HS-27A (cell line): ENCODE measurements at regions not wholly inside any gene's neighbourhood (a gene's known extent, or its start where the extent isn't known, plus 50 kb on each side); places are given as distances from the start of the nearest gene placed in this dataset.
A peak's percentile ranks its signal among the peaks of the same experiment; 100 is the strongest.

Source experiments
- DNase-seq: peaks from one replicate; pipeline ENCODE4 v3.0.0-alpha.2; 2012; ENCODE audit warnings: low read depth, missing footprints

DNA sequence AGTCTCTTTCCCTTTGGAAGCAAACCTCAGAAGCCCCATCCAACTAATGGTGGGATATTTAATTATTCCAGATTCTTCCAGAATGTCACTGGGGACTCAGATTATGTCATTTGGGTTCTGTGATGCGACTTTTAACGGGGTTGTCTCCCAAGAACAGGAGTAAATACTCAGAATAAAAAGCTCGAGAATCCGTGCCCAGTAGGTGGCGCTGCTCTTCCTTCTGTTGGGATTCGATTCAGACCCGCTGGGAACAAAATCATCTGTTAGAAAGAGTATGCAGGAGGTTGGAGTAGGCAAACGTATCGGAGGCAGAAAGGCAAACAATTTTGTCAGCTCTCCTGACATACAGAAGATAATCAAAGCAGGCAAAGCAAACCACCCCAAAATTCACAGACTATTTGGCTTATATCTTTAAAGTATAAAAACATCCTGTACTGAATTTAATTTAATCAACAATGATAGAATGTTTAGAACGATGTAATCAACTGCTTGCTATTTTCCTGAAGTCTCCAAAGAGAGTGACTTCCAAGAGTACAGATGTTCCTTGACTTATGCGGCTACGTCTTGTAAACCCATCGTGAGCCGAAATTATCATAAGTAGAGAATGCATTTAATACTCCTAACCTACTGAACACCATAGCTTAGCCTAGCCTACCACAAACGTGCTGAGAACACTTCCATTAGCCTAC, 169.8 kb upstream of the RAI14 start:
- DNase-seq = peak; percentile 76

DNA sequence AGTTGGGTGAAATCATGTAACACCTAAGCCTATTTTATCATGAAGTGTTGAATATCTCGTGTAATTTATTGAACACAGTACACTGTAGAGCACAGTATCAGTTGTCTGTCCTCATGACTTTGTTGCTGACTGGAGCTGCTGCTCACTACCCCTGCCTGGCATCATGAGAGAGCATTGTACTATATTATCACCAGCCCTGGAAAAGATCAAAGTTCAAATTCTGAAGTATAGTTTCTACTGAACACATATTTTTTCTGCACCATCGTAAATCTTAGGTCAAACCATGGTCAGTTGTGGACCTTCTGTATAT, 169.3 kb upstream of the RAI14 start:
- no peak for DNase-seq

DNA sequence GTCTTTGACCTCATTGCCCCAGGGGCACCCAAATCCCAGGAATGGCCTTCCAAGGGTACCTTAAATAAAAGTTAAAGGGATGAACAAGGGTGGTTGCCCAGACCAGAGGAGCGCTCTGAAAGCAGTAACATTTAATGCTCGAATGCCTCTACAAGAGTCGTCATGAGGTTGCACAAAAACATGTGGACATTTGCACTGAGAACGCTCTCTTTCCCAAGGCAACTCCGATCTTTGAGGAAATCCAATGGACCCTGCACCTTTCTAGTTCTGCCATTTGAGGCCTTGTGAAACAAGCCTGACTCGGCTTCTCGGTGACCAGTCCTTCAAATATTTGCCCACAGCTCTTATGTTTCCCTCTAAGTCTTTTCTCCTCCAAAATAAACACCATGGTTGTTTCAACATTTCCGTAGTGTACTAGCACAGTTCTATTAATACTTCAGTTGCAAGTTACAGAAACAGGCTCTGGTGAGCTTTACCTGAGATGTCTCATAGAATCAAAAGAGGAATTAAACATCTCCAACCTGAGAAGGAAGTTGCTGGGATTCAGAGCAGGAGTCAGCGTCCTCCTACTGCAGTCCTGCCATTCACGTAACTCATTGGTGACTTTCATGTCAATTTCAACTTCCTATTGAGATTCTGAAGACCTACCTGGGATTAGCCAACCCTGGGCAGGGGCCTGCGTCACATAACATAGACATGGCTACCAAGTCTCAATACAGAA, 168.8 kb upstream of the RAI14 start:
- DNase-seq = peak; percentile 53

DNA sequence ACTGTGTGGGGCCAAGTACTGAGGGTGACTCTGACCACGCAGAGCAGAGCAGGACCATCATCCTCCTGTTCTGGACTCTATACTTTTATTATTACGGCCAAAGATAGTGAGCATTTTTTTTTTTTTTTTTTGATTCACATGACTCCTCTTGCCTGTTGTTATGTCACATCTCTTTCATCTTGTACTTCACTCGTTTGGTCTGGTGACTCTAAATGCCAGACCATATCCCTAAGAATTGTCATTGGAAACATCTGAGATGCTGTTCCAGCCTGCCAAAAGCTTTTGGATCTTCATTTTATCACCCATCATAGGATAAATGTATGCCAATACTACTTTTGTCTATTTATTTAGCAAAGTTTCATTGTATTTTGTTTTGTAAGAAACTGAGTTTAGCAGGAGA, 168.2 kb upstream of the RAI14 start:
- no peak for DNase-seq

DNA sequence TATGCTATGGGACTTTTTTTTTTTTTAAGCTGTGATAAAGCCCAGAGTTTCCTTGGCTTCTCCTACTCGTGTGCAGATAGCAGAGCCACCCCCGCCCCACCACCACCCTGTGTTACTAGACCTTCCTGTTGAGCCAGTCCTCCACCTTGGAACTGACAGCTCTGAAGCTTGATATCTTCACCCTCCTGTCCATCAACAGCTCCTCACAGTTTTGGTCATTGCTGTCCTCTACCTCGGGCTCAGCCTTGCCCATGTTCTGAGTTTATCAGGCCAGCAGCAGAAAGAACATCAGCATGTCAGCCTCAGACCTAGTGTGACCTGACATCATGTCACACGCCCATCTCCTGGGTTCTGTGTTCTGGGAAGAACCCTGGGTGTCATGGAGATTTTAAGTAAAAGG, 167.1 kb upstream of the RAI14 start:
- DNase-seq = no peak

DNA sequence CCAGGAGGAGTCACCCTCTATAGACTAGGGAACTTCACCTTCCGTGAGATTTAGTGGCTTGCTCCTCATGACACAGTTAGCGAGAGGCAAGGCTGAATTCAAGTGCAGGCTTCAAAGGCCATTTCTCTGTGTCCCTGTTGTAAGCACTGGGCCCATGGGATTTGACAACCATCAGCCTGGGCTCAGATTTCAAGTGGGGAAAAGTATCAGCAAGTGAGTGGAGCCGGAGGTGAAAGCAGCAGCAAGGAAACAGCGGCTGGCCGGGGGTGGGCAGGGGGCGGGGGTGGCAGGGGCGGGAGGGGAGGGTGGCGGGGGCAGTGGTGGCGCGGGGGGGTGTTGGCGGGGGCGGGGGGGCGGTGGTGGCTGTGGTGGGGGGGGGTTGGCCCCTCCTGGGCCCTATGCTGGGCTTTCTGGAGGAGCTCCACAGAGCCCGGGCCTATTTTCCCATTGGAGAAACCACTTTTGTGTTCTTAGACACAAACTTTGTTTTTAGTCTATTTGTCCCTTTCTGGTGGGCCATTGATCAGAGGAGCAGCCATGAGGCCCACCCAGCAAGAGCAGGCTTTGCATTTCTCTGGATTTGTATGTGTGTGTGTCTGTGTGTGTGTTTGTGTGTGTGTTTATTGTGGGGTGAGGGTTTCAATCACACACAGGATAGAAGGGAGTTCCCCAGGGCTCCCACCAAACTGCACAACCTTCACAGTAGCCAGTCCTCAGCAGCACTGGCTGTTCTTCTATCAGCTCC, 165.4 kb upstream of the RAI14 start:
- no peak for DNase-seq

DNA sequence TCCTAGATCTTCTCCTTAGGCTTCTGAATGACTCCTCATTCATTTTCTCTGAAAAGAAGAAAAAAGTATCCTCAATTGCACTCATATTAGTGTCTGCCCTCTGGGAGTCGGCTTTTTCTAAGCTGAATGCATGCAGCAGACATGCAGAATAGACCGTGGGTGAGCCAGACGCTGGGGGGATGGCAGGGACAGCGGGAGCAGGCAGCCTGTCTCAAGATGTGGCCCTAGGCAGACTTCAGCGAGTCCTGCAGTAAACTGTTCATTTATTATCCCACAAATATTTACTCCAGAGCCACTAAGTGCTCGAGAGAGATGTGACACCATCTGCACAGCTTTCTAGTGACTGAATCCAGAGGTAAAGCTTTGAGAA, 164.9 kb upstream of the RAI14 start:
- DNase-seq = no peak

DNA sequence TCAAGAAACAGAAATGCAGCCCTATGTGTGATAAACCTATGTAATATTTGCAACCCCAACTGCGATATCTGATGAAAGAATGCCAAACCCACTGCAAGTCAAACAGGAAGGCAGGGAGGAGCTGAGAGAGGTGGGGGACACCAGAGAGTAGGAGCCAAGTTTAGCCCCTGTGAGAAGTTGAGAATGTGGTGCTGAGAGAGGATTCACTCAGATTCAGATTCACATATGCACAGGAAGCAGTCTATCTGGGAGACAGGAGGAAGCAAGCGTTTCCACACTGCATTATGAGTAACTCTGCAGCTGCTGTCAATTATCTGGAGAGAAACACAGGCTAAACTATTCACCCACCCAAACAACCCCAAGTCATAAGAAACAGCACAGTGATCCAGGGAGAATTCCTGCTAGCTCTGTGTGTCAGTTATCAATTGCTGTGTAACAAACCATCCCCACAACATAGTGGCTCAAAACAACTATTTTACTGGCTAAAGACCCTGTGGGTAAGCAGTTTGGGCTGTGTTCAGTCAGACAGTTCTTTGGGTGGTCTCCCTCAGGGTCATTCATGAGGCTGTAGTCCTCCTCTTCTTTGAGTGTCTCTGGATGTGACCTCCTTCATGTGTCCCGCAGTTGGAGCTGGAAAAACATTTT, 161.9 kb upstream of the RAI14 start:
- DNase-seq = no peak

DNA sequence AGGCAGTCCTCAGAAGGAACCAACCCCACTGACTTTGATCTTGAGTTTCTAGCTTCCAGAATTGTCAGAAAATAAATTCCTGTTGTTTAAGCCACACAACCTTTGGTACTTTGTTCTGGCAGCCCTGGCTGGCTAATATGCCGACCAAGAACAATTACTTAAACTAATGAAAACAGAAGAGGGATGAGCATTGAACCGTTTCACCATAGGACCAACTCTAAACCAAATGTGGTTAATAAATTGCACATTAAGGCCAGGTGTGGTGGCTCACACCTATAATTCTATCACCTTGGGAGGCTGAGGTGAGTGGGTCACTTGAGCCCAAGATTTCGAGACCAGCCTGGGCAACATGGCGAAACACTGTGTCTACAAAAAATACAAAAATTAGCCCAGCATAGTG, 160.9 kb upstream of the RAI14 start:
- DNase-seq = no peak

DNA sequence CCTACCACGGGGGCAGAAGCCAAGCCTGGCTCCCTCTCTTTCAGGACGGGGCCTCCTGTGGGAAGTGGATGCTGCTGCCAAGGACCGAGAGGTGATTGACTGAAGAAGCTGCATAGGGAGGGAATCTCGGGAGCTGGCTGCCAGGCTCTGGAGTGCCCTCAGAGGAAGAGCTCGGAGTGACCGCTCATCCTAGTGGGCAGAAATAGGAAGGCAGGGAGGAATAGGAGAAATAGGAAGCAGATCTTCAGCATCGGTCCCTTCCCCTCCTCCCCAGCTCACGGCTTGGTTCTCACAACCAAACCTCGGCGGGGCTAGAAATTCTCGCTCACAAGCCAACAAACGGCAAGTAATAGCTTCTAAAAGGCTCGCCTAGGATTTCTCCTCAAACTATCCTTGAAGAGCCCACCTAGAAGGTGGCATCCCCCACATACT, 159.9 kb upstream of the RAI14 start:
- DNase-seq = no peak

DNA sequence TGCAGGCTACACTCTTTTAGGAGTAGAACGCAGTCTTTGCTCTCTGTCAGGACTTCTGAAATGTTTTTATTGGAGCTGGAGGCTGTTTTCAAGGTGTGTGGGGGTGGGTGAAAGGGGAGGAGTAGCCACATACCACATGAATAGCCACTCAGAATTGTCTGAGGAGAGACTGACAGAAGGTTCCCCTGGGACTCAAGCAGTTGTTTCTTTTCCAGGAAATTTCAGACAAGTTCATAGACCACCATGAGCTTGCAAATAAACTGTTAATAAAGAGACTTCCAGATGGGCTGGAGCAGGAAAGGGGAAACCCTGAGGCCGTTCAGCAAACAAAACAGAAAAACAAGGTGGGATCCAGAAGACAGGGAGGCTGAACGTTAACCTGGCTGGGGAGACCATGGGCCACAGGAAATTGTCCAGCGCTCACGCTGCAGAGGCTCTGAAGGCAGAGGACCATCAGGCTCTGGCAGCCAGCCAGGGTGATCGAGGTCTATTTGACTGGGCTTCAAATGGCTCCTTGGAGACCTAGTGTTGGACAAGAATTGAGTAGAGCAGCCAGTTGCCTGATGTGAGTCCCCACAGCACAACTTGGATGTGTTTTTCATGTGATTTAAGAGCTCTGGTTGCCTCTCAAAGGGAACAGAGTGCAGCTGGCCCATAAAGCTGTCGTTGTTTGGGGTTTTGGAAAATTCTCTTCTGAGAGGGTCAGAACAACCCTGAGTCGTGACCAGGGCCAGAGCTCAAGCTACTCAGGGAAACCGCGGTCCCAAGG, 159.2 kb upstream of the RAI14 start:
- no peak for DNase-seq

DNA sequence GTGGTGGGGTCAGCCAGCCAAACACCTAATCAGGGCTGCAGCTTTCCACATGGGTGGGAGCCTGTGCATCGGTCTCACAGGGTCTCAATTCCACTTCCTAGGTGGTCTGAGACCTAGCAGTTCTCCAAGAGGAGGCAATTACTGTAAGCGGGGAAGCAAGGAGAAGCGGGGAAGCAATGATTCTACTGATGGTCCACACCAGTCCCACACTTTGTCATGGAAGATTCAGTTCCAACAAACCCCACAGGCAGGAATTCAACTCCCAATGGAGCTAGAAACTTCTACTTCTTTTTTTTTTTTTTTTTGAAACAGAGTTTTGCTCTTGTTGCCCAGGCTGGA, 158.7 kb upstream of the RAI14 start:
- no peak for DNase-seq

DNA sequence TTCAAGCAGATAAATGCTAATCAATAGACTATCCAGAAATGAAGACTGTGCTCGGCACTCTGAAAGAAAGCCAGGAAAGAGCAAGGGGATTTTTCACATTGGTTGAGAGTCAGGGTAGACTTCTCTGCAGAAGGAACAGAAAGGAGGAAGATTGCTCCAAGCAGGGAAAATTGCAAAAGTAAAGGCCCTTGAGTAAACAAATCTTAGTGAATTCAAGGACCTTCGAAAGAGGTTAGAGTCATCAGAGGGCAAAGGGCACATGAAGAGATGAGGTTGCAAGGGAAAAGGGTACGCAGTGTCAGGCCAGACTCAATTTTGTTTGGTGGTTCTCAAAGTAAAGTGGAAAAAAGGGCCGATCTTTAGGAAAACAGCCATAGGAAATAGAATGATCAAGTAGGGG, 157.6 kb upstream of the RAI14 start:
- no peak for DNase-seq

DNA sequence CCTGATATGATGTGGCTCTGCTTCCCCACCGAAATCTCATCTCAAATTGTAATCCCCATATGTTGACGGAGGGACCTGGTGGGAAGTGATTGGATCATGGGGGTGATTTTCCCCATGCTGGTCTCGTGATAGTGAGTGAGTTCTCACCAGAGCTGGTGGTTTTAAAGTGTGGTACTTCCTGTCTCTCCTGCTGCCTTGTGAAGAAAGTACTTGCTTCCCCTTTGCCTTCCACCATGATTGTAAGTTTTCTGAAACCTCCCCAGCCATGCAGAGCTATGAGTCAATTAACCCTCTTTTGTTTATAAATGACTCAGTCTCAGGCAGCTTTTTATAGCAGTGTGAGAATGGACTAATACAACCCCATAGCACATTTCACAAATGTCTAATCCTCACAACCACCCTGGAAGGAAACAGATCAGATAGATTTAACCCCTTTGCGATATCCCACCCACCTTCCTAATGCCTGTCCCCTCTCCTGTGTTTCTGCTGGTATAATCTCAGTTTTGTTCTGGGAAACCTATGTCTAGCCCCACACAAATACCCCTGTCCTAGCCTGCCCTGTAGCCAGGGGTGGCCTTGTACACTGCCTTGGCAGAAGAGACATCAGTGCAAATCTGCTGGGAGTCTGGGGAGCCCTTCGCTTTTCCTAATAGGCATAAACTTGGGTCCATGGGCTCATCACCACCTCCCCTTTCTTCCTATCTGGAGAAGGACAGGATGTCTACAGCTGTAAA, 157.0 kb upstream of the RAI14 start:
- no peak for DNase-seq

DNA sequence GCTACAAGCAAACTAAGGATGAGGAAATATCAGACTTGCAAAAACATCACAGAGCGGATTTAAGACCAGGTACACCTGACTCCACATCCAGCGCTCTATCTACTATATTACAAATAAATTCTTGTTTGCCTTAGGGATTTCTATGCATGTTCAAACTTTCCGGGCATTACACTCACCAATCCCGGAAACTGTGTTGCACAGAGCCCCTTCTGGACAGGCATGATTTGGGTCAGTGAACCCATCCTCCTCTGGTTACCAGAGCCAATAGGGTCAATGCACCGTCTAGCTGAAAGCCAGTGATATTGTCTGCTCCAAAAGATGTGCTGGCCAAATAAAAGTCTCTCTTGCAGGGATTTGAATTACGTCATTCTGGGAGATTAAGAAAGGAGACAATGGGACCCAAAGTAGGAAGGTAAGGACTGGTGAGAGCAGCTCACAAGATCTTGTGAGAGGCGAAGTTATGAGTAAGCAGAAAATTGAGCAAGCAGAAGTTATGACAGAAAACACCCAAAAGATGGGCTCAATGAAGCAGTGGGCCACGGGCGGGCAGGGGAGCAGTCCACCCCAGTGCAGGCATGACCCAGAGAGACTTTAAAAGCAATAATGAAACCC, 155.8 kb upstream of the RAI14 start:
- no peak for DNase-seq

DNA sequence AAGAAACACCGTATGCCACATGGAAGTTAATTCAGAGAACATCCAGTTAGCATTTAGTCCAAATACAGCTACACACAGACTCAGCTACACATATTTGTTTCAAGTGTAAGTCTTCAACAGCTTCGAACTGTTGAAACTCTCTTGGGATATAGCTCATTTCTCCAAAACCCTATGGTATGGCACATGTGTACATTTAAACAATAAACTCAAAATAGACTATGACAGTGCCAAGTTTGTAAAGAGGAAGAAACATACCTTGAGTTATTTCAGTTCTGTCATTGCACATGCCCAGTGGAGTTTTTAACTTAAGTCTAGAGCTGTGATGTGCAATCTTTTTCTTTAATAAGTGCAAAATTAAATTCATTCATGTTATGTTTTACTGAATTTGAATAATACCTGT, 155.1 kb upstream of the RAI14 start:
- DNase-seq = no peak

DNA sequence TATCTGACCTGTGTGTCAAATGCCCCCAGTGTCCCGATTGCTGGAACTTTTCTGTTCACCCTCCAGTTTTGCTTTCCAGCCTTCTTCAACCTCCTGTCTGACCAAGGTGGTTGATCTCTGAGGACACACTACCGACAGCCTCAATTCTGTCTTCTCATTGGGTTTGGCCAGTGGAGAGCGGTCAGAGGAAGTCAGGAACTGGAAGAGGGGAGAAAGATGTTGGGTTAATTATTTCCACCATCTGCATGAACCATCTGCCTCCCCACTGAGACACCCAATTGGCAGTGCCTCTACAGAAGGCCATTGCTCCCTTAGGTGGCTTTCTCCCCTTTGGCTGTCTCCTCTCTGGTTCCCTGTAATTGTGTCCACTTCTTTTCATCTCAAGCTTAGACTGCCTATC, 154.3 kb upstream of the RAI14 start:
- no peak for DNase-seq

DNA sequence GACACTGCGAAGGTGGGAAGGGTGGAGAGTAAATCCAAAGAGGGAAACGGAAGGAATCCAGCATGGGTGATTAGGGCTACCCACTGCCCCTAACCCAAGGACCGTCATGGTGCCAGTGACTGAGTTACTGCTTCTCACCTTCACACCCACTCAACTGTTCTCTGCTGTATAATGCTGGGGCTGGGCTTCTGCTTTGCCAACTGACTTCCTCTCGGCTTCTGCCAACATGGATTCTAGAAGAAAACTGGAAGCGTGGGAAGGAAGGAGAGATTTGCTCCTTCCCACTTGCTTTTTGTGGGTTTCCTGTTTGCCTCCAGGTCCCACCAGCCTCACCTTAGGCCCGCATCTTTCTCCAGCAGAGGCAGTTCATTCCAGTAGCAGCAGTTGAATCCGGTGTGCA, 153.5 kb upstream of the RAI14 start:
- DNase-seq = no peak

DNA sequence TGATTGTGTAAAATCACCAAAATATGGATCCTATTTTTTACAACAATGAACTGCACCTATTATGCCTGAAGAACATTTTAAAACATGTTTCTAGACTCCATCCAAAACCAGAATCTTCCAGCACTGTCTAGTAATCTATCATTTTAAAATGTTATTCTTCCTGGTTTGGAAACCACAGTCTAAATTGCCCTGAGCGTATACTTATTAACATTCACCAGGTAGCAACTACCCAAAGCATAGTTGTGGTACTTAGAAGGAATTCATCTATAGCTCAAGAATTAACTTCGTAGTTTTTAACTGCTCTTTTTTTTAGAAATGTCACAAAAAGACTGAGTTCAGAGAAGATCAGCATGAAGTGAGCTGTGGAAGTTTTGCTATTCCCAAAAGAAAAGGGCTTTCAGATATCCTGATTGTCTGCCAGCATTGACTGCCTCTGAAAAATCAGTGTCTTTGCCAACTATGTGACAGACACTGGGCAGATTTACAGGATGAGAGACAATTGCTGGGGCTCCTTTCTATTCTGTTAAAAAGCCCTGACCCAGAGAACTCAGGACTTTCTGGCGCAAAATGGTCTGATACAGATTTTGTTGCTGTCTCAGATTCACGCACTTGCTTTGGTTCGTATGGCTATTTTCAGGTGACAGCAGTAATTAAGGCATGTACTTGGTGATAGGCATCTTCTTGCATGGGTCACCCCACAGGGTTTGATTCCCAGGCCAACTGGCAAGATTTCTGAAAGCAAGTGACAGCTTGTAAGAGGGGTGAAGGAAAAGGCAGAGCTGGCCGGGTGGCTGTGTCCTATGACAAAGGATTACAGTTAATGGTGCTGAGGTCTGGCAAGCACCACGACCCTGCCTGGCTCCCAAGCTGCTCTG, 152.5 kb upstream of the RAI14 start:
- no peak for DNase-seq

DNA sequence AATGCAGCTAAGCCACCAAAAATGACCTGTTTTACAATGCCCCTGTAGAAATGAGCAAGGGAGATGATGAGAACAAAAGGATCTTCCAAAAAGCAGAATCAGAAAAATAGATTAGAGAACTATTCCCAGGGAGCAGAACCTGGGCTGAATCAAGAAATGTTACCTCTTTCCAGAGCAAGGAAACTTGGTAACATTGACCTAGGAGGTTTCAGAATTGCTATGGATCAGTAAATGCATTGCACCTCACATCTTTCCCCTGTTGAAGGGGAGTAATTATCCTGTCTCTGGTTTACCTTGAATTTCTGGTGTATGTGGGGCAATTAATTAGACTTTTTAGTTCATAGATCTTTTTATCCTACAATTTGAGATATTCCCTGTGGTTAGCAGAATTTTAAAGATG, 151.2 kb upstream of the RAI14 start:
- DNase-seq = no peak
